Gastrocnemius medialis (tissue), 4 donors: ENCODE measurements at regions not wholly inside any gene's neighbourhood (a gene's known extent, or its start where the extent isn't known, plus 50 kb on each side); places are given as distances from the start of the nearest gene placed in this dataset.
"Not testable (repeated sequence)": the region's sequence is repeated elsewhere in the genome, so short reads cannot be mapped to it uniquely, and the experiment has no call there.

ENCODE experiments used
- ATAC-seq, 2 donors: fragments of 150-250 bp; one replicate each; pipeline ENCODE4 v1.9.1; 2016
- DNase-seq, 2 donors: peaks; one replicate each; pipeline ENCODE4 v3.0.0-alpha.2; 2019
- H3K27ac ChIP-seq, 4 donors: fragments of 200-600 bp; sonication (generic); 1 replicate in 1 of 4; 2 replicates in 3 of 4; pipeline ENCODE4 v1.5.1; 2016 to 2018; ENCODE audit warnings: mild to moderate bottlenecking in 2 of 4, moderate library complexity in 1 of 4
- H3K27me3 ChIP-seq, 3 donors: fragments of 200-600 bp; sonication (generic) in 2 of 3; 1 replicate in 1 of 3; 2 replicates in 2 of 3; pipeline versions ENCODE4 v1.5.1 to v1.6.0; 2016 to 2019; ENCODE audit warnings: mild to moderate bottlenecking in 1 of 3, moderate library complexity in 1 of 3
- H3K36me3 ChIP-seq, 2 donors: fragments of 200-600 bp; sonication (generic) in 1 of 2; one replicate each; pipeline ENCODE4 v1.5.1; 2017 to 2018
- H3K4me1 ChIP-seq, 2 donors: fragments of 200-600 bp; sonication (generic) in 1 of 2; one replicate each; pipeline ENCODE4 v1.5.1; 2016 to 2017; ENCODE audit warnings: mild to moderate bottlenecking in 2 of 2
- H3K4me3 ChIP-seq, 4 donors: fragments of 200-600 bp; sonication (generic) in 3 of 4; 1 replicate in 1 of 4; 2 replicates in 3 of 4; pipeline ENCODE4 v1.5.1; 2016 to 2019; ENCODE audit warnings: mild to moderate bottlenecking in 2 of 4
- H3K9me3 ChIP-seq, 3 donors: fragments of 200-600 bp; sonication (generic) in 2 of 3; 1 replicate in 1 of 3; 2 replicates in 2 of 3; pipeline ENCODE4 v1.5.1; 2016 to 2019
- POLR2A ChIP-seq, 2 donors: fragments of 450-650 bp; IDR thresholded peaks; one replicate each; pipeline ENCODE4 v1.6.1; 2017; ENCODE audit warnings: antibody characterized with exemption in 2 of 2, mild to moderate bottlenecking in 2 of 2, moderate library complexity in 2 of 2
- in situ Hi-C, 4 donors: fragments of 200-750 bp; cut with MboI; loops; one replicate each; pipeline versions ENCODE4 v1.15.0 to v1.8.0; 2017; ENCODE audit warnings: low sequenced_read_pairs in 4 of 4
- intact Hi-C: fragments of 100-400 bp; cut with DNase I; formaldehyde crosslinking; loops from one replicate; pipeline ENCODE4 v1.15.1; 2023; ENCODE audit warnings: low total_unique reads

GRCh38 chr16:21512280-21513192 lies 86.8 kb upstream of the METTL9 start:
- in situ Hi-C loops, H3K36me3 ChIP-seq, H3K9me3 ChIP-seq, H3K27me3 ChIP-seq: not testable (repeated sequence)
- peaks cover 84 to 89% of the 10 kb centered on the region in 2 donors for H3K4me1 ChIP-seq
- H3K4me3 ChIP-seq, result peak overlapping the region; percentile 5 to 43 (median 14)
- peak overlapping the region; percentile 93 to 100 (median 96) for H3K27ac ChIP-seq
- peak; percentile 90 to 95 for DNase-seq
- peak; percentile 5 to 24 for ATAC-seq
- intact Hi-C loops, result loop anchor here (10.0 kb wide), 1 partner anchor 702 kb away; no protein-coding TSS in a partner anchor
- peak; percentile 17 to 53 for TF ChIP-seq POLR2A (IDR thresholded peaks at IDR 0.05)

GRCh38 chr16:21513337-21513741 lies 86.0 kb upstream of the METTL9 start:
- H3K36me3 ChIP-seq, in situ Hi-C loops, H3K9me3 ChIP-seq, H3K27me3 ChIP-seq: not testable (repeated sequence)
- intact Hi-C loops, result loop anchor here (10.0 kb wide), 1 partner anchor 701 kb away; no protein-coding TSS in a partner anchor
- ATAC-seq (peak; percentile 20 to 29), DNase-seq (peak; percentile 93 to 95)
- H3K4me1 ChIP-seq, result peaks cover 77 to 85% of the 10 kb centered on the region in 2 donors
- peak overlapping the region in 3 of 4 donors; percentile 24 to 26 (median 24) for H3K4me3 ChIP-seq
- peak overlapping the region; percentile 93 to 100 (median 96) for H3K27ac ChIP-seq
- TF ChIP-seq POLR2A (IDR thresholded peaks at IDR 0.05), result peak; percentile 47 to 60

- peak in 1 of 2 donors; percentile 2 for ATAC-seq
Observed at GRCh38 chr16:21513812-21514473, 85.4 kb upstream of the METTL9 start.

GRCh38 chr16:21514474-21514840 lies 84.9 kb upstream of the METTL9 start:
- Histone ChIP-seq H3K4me3 (peak overlapping the region; percentile 1 to 26 (median 24)), H3K4me1 (peaks cover 65 to 75% of the 10 kb centered on the region in 2 donors), H3K27ac (peak overlapping the region; percentile 93 to 100 (median 96))
- in situ Hi-C loops, ATAC-seq, DNase-seq, H3K36me3 ChIP-seq, H3K27me3 ChIP-seq, H3K9me3 ChIP-seq: not testable (repeated sequence)
- intact Hi-C loops, result loop anchor here (10.0 kb wide), 1 partner anchor 700 kb away; no protein-coding TSS in a partner anchor

More at GRCh38 chr16:21513812-21514473, 85.4 kb upstream of the METTL9 start:
- Histone ChIP-seq H3K27ac (peak overlapping the region; percentile 93 to 100 (median 96)), H3K4me3 (peak overlapping the region; percentile 1 to 26 (median 24)), H3K4me1 (peaks cover 71 to 81% of the 10 kb centered on the region in 2 donors)
- H3K36me3 ChIP-seq, H3K27me3 ChIP-seq, H3K9me3 ChIP-seq, in situ Hi-C loops: not testable (repeated sequence)
- DNase-seq, result peak; percentile 13 to 59
- intact Hi-C loops, result loop anchor here (10.0 kb wide), 1 partner anchor 701 kb away; no protein-coding TSS in a partner anchor

GRCh38 chr16:21516705-21517040 lies 82.7 kb upstream of the METTL9 start:
- H3K9me3 ChIP-seq, H3K36me3 ChIP-seq, in situ Hi-C loops, H3K27me3 ChIP-seq: not testable (repeated sequence)
- ATAC-seq (peak; percentile 7 to 17), DNase-seq (peak; percentile 71 to 80)
- peaks cover 44 to 53% of the 10 kb centered on the region in 2 donors for H3K4me1 ChIP-seq
- peak; percentile 42 to 67 for TF ChIP-seq POLR2A (IDR thresholded peaks at IDR 0.05)
- intact Hi-C loops, result loop anchor here (10.0 kb wide), 1 partner anchor 698 kb away; no protein-coding TSS in a partner anchor
- peak overlapping the region in 3 of 4 donors; percentile 3 to 47 (median 24) for H3K4me3 ChIP-seq
- H3K27ac ChIP-seq, result peak overlapping the region; percentile 93 to 100 (median 96)

GRCh38 chr16:21517263-21517662 lies 82.1 kb upstream of the METTL9 start:
- intact Hi-C loops, result loop anchor here (10.0 kb wide), 1 partner anchor 698 kb away; no protein-coding TSS in a partner anchor
- peaks cover 39 to 47% of the 10 kb centered on the region in 2 donors for H3K4me1 ChIP-seq
- in situ Hi-C loops, H3K27me3 ChIP-seq, H3K36me3 ChIP-seq, H3K9me3 ChIP-seq: not testable (repeated sequence)
- ATAC-seq (peak in 1 of 2 donors; percentile 18), DNase-seq (peak in 1 of 2 donors; percentile 46)
- peak overlapping the region; percentile 93 to 100 (median 96) for H3K27ac ChIP-seq
- H3K4me3 ChIP-seq, result peak overlapping the region in 3 of 4 donors; percentile 20 to 47 (median 24)

GRCh38 chr16:21519361-21520133 lies 79.8 kb upstream of the METTL9 start:
- H3K4me3 ChIP-seq, result peak overlapping the region; percentile 56 to 91 (median 74)
- DNase-seq, result peak in 1 of 2 donors; percentile 43
- in situ Hi-C loops, H3K9me3 ChIP-seq, H3K36me3 ChIP-seq, H3K27me3 ChIP-seq: not testable (repeated sequence)
- intact Hi-C loops, result loop anchor here (10.0 kb wide), 1 partner anchor 695 kb away; no protein-coding TSS in a partner anchor
- peak overlapping the region; percentile 89 to 100 (median 94) for H3K27ac ChIP-seq
- peaks cover 17 to 26% of the 10 kb centered on the region in 2 donors for H3K4me1 ChIP-seq
- ATAC-seq, result peak in 1 of 2 donors; percentile 12
